HG03025 (cell line): ENCODE measurements at regions not wholly inside any gene's neighbourhood (a gene's known extent, or its start where the extent isn't known, plus 50 kb on each side); places are given as distances from the start of the nearest gene placed in this dataset.

Source experiments
- ATAC-seq: cut with Tn5 transposase; IDR thresholded peaks from one replicate; pipeline ENCODE4 v1.9.1; 2021; ENCODE audit warnings: mild to moderate bottlenecking, moderate library complexity; ENCODE audit not compliant: unreplicated experiment, low FRiP score

GRCh38 chr6:4593951-4594350 is 182.3 kb upstream of the CDYL start:
- no peak for ATAC-seq

- no peak for ATAC-seq
Measured at GRCh38 chr6:4592026-4592425, 184.2 kb upstream of the CDYL start.

- no peak for ATAC-seq
Measured at GRCh38 chr6:4591218-4591617, 185.0 kb upstream of the CDYL start.

GRCh38 chr6:4589295-4589694 is 186.9 kb upstream of the CDYL start:
- no peak for ATAC-seq

GRCh38 chr6:4588581-4588980 is 187.6 kb upstream of the CDYL start:
- ATAC-seq: no peak

GRCh38 chr6:4588163-4588562 is 188.0 kb upstream of the CDYL start:
- no peak for ATAC-seq

GRCh38 chr6:4587171-4587570 is 189.0 kb upstream of the CDYL start:
- no peak for ATAC-seq

- ATAC-seq: no peak
Measured at GRCh38 chr6:4586469-4586859, 189.7 kb upstream of the CDYL start.

- ATAC-seq: no peak
Measured at GRCh38 chr6:4585682-4586468, 190.3 kb upstream of the CDYL start.

GRCh38 chr6:4584801-4585200 is 191.4 kb upstream of the CDYL start:
- ATAC-seq: no peak

GRCh38 chr6:4582506-4583417 is 193.4 kb upstream of the CDYL start:
- ATAC-seq: no peak

- ATAC-seq: no peak
Measured at GRCh38 chr6:4581468-4582385, 194.5 kb upstream of the CDYL start.

- no peak for ATAC-seq
Measured at GRCh38 chr6:4580361-4580760, 195.8 kb upstream of the CDYL start.

- ATAC-seq: no peak
Measured at GRCh38 chr6:4577406-4577805, 198.8 kb upstream of the CDYL start.

- no peak for ATAC-seq
Measured at GRCh38 chr6:4575714-4576113, 200.5 kb upstream of the CDYL start.

- no peak for ATAC-seq
Measured at GRCh38 chr6:4574007-4574406, 202.2 kb upstream of the CDYL start.

- no peak for ATAC-seq
Measured at GRCh38 chr6:4571011-4571410, 205.2 kb upstream of the CDYL start.

GRCh38 chr6:4568138-4568537 is 208.1 kb upstream of the CDYL start:
- ATAC-seq: no peak

GRCh38 chr6:4567141-4567540 is 209.1 kb upstream of the CDYL start:
- no peak for ATAC-seq
